IPS-15b (cell line): ENCODE measurements at regions not wholly inside any gene's neighbourhood (a gene's known extent, or its start where the extent isn't known, plus 50 kb on each side); places are given as distances from the start of the nearest gene placed in this dataset.

Experiments
- H3K27me3 ChIP-seq: one replicate; pipeline ENCODE4 v1.6.1; 2013; ENCODE audit warnings: low read length; ENCODE audit not compliant: control insufficient read depth, insufficient read depth
- H3K36me3 ChIP-seq: one replicate; pipeline ENCODE4 v1.6.1; 2013; ENCODE audit warnings: low read length; ENCODE audit not compliant: control insufficient read depth, insufficient read depth
- H3K4me1 ChIP-seq: one replicate; pipeline ENCODE4 v1.6.1; 2013; ENCODE audit warnings: mild to moderate bottlenecking, low read length; ENCODE audit not compliant: control insufficient read depth, insufficient read depth
- H3K4me3 ChIP-seq: one replicate; pipeline ENCODE4 v1.5.1; 2013; ENCODE audit warnings: low read depth, low read length
- H3K9ac ChIP-seq: one replicate; pipeline ENCODE4 v1.6.1; 2013; ENCODE audit warnings: low read depth, mild to moderate bottlenecking, low read length
- H3K9me3 ChIP-seq: one replicate; pipeline ENCODE4 v1.6.1; 2013; ENCODE audit warnings: mild to moderate bottlenecking, low read length; ENCODE audit not compliant: control insufficient read depth, insufficient read depth

- Histone ChIP-seq H3K4me1 (no peaks in the 10 kb centered on the region), H3K36me3 (no peaks in the 10 kb centered on the region), H3K4me3 (no peak overlapping the region), H3K9me3 (no peaks in the 10 kb centered on the region), H3K9ac (no peak overlapping the region), H3K27me3 (no peaks in the 10 kb centered on the region)
Observed at GRCh38 chr4:179447308-179447707, 2005.1 kb upstream of the AGA start.

GRCh38 chr4:179465131-179465797 lies 2023.0 kb upstream of the AGA start:
- Histone ChIP-seq H3K9me3 (no peaks in the 10 kb centered on the region), H3K36me3 (no peaks in the 10 kb centered on the region), H3K27me3 (no peaks in the 10 kb centered on the region), H3K9ac (peak overlapping the region; percentile 12), H3K4me1 (peaks cover 19% of the 10 kb centered on the region), H3K4me3 (no peak overlapping the region)

GRCh38 chr4:179467878-179468277 lies 2025.6 kb upstream of the AGA start:
- Histone ChIP-seq H3K27me3 (no peaks in the 10 kb centered on the region), H3K9ac (no peak overlapping the region), H3K36me3 (no peaks in the 10 kb centered on the region), H3K4me1 (peaks cover 19% of the 10 kb centered on the region), H3K9me3 (no peaks in the 10 kb centered on the region), H3K4me3 (no peak overlapping the region)

- no peak overlapping the region for H3K4me3 ChIP-seq
- no peaks in the 10 kb centered on the region for H3K9me3 ChIP-seq
- H3K36me3 ChIP-seq, result no peaks in the 10 kb centered on the region
- no peak overlapping the region for H3K9ac ChIP-seq
- peaks cover under 1% of the 10 kb centered on the region for H3K4me1 ChIP-seq
- no peaks in the 10 kb centered on the region for H3K27me3 ChIP-seq
Observed at GRCh38 chr4:179472164-179472563, 2029.9 kb upstream of the AGA start.

GRCh38 chr4:179478608-179479007 lies 2036.4 kb upstream of the AGA start:
- H3K4me3 ChIP-seq, result no peak overlapping the region
- H3K9me3 ChIP-seq, result no peaks in the 10 kb centered on the region
- no peaks in the 10 kb centered on the region for H3K4me1 ChIP-seq
- no peaks in the 10 kb centered on the region for H3K27me3 ChIP-seq
- H3K36me3 ChIP-seq, result no peaks in the 10 kb centered on the region
- no peak overlapping the region for H3K9ac ChIP-seq

GRCh38 chr4:179485781-179486180 lies 2043.5 kb upstream of the AGA start:
- H3K4me1 ChIP-seq, result no peaks in the 10 kb centered on the region
- no peaks in the 10 kb centered on the region for H3K27me3 ChIP-seq
- H3K4me3 ChIP-seq, result no peak overlapping the region
- no peaks in the 10 kb centered on the region for H3K9me3 ChIP-seq
- no peaks in the 10 kb centered on the region for H3K36me3 ChIP-seq
- no peak overlapping the region for H3K9ac ChIP-seq

GRCh38 chr4:179486570-179487335 lies 2044.5 kb upstream of the AGA start:
- Histone ChIP-seq H3K36me3 (no peaks in the 10 kb centered on the region), H3K27me3 (no peaks in the 10 kb centered on the region), H3K9me3 (no peaks in the 10 kb centered on the region), H3K4me3 (no peak overlapping the region), H3K9ac (no peak overlapping the region), H3K4me1 (no peaks in the 10 kb centered on the region)

- Histone ChIP-seq H3K9ac (no peak overlapping the region), H3K9me3 (no peaks in the 10 kb centered on the region), H3K4me1 (no peaks in the 10 kb centered on the region), H3K27me3 (no peaks in the 10 kb centered on the region), H3K36me3 (no peaks in the 10 kb centered on the region), H3K4me3 (no peak overlapping the region)
Observed at GRCh38 chr4:179492260-179493080, 2050.2 kb upstream of the AGA start.

- Histone ChIP-seq H3K27me3 (no peaks in the 10 kb centered on the region), H3K4me3 (no peak overlapping the region)
Observed at GRCh38 chr4:179503976-179504375, 2061.7 kb upstream of the AGA start.

GRCh38 chr4:179509489-179509888 lies 2067.3 kb upstream of the AGA start:
- Histone ChIP-seq H3K27me3 (no peaks in the 10 kb centered on the region), H3K9me3 (no peaks in the 10 kb centered on the region), H3K9ac (no peak overlapping the region), H3K4me1 (no peaks in the 10 kb centered on the region), H3K36me3 (no peaks in the 10 kb centered on the region), H3K4me3 (no peak overlapping the region)

More at GRCh38 chr4:179503976-179504375, 2061.7 kb upstream of the AGA start:
- Histone ChIP-seq H3K9me3 (no peaks in the 10 kb centered on the region), H3K4me1 (no peaks in the 10 kb centered on the region), H3K9ac (no peak overlapping the region), H3K36me3 (no peaks in the 10 kb centered on the region)

- no peaks in the 10 kb centered on the region for H3K9me3 ChIP-seq
- no peak overlapping the region for H3K9ac ChIP-seq
- H3K36me3 ChIP-seq, result no peaks in the 10 kb centered on the region
- no peak overlapping the region for H3K4me3 ChIP-seq
- no peaks in the 10 kb centered on the region for H3K4me1 ChIP-seq
- no peaks in the 10 kb centered on the region for H3K27me3 ChIP-seq
Observed at GRCh38 chr4:179521952-179522351, 2079.7 kb upstream of the AGA start.
